Sigmoid colon (tissue), 6 donors: ENCODE measurements at regions not wholly inside any gene's neighbourhood (a gene's known extent, or its start where the extent isn't known, plus 50 kb on each side); places are given as distances from the start of the nearest gene placed in this dataset.

Source experiments
- DNase-seq: peaks from one replicate; pipeline ENCODE4 v3.0.0-alpha.2; 2019
- H3K27ac ChIP-seq, 4 donors: fragments of 200-600 bp; sonication (generic); one replicate each; pipeline ENCODE4 v1.5.1; 2016 to 2019; ENCODE audit warnings: mild to moderate bottlenecking in 1 of 4
- H3K27me3 ChIP-seq, 3 donors: fragments of 200-600 bp; sonication (generic); one replicate each; pipeline ENCODE4 v1.5.1; 2019; ENCODE audit warnings: mild to moderate bottlenecking in 1 of 3
- H3K36me3 ChIP-seq, 4 donors: fragments of 200-600 bp; sonication (generic); one replicate each; pipeline ENCODE4 v1.5.1; 2016 to 2019
- H3K4me1 ChIP-seq, 4 donors: fragments of 200-600 bp; sonication (generic); one replicate each; pipeline ENCODE4 v1.5.1; 2017 to 2019
- H3K4me3 ChIP-seq, 4 donors: fragments of 200-600 bp; sonication (generic); one replicate each; pipeline ENCODE4 v1.5.1; 2017 to 2019; ENCODE audit warnings: mild to moderate bottlenecking in 2 of 4, moderate library complexity in 1 of 4
- H3K9me3 ChIP-seq, 4 donors: fragments of 200-600 bp in 3 of 4; sonication (generic) in 3 of 4; one replicate each; pipeline versions ENCODE4 v1.5.1 to v1.6.1; 2013 to 2019
- EP300 ChIP-seq, 4 donors: sonication (generic); formaldehyde crosslinking; IDR thresholded peaks; one replicate each; pipeline ENCODE4 v1.6.1; 2017; ENCODE audit warnings: antibody characterized with exemption in 4 of 4
- POLR2A ChIP-seq, 2 donors: fragments of 450-650 bp; IDR thresholded peaks; one replicate each; pipeline ENCODE4 v1.6.1; 2016; ENCODE audit warnings: antibody characterized with exemption in 2 of 2, mild to moderate bottlenecking in 2 of 2, moderate library complexity in 2 of 2
- POLR2AphosphoS5 ChIP-seq, 4 donors: sonication (generic); formaldehyde crosslinking; IDR thresholded peaks; one replicate each; pipeline ENCODE4 v1.6.1; 2017; ENCODE audit warnings: antibody characterized with exemption in 4 of 4
- WGBS, 2 donors: extraction: QIAGEN DNeasy Blood & Tissue Kit; methylation state at CpG; one replicate each; pipeline ENCODE4 v1.1.7; 2013; 5-methylcytosine and 5-hydroxymethylcytosine counted together
- intact Hi-C: fragments of 100-400 bp; cut with DNase I; formaldehyde crosslinking; loops from one replicate; pipeline ENCODE4 v1.15.1; 2023
- TF ChIP-seq, protein P1 (sequence below), 4 experiments: fragments of 450-650 bp in 3 of 4; fragments of 200-600 bp in 1 of 4; IDR thresholded peaks; one replicate each; pipeline ENCODE4 v1.5.1; 2016 to 2019; ENCODE audit warnings: antibody characterized with exemption in 4 of 4, mild to moderate bottlenecking in 3 of 4, moderate library complexity in 2 of 4
- donor health status: healthy with polysubstance abuse.
- donor health status: healthy.

DNA sequence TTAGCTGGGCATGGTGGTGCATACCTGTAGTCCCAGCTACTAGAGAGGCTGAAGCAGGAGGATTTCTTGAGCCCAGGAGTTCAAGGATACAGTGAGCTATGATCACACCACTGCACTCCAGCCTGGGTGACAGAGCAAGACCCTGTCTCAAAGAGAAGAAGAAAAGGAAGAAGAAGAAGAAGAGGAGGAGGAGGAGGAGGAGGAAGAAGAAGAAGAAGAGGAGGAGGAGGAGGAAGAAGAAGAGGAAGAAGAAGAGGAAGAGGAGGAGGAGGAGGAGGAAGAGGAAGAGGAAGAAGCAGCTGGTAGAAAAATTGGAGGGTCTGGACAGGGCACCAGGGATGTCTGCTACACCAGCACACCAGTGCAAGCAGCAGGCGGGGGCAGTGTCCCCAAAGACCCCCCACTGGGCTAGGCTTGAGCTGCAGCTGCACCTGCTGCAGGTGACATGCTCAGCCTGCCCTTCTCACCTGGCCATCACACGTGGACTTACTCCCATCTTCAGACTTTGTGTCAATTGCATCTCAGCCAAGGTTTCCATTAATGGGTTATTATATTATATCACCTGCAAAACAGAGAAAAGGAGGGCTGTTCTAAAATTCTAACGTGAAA, 180.9 kb upstream of the ZNF507 start:
- intact Hi-C loops: no loop called here

GRCh38 chr19:32165141-32165540, 180.3 kb upstream of the ZNF507 start:
- H3K4me1 ChIP-seq: no peaks in the 10 kb centered on the region
- H3K4me3 ChIP-seq: no peak overlapping the region
- 58 to 70% methylated on average over 11 of the region's 11 CpGs for WGBS, 2 donors
- intact Hi-C loops: no loop called here
- H3K27me3 ChIP-seq: no peaks in the 10 kb centered on the region
- TF ChIP-seq, protein P1, sequence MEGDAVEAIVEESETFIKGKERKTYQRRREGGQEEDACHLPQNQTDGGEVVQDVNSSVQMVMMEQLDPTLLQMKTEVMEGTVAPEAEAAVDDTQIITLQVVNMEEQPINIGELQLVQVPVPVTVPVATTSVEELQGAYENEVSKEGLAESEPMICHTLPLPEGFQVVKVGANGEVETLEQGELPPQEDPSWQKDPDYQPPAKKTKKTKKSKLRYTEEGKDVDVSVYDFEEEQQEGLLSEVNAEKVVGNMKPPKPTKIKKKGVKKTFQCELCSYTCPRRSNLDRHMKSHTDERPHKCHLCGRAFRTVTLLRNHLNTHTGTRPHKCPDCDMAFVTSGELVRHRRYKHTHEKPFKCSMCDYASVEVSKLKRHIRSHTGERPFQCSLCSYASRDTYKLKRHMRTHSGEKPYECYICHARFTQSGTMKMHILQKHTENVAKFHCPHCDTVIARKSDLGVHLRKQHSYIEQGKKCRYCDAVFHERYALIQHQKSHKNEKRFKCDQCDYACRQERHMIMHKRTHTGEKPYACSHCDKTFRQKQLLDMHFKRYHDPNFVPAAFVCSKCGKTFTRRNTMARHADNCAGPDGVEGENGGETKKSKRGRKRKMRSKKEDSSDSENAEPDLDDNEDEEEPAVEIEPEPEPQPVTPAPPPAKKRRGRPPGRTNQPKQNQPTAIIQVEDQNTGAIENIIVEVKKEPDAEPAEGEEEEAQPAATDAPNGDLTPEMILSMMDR (IDR thresholded peaks at IDR 0.05): no peak
- TF ChIP-seq POLR2A (IDR thresholded peaks at IDR 0.05) (no peak), EP300 (IDR thresholded peaks at IDR 0.05) (no peak), POLR2AphosphoS5 (IDR thresholded peaks at IDR 0.05) (no peak)
- no peaks in the 10 kb centered on the region for H3K9me3 ChIP-seq
- no peak overlapping the region for H3K27ac ChIP-seq
- no peak for DNase-seq
- no peaks in the 10 kb centered on the region for H3K36me3 ChIP-seq

More for the DNA sequence above, 180.9 kb upstream of the ZNF507 start:
- WGBS, 2 donors: 61 to 72% methylated on average over 3 of the region's 3 CpGs
- TF ChIP-seq POLR2AphosphoS5 (IDR thresholded peaks at IDR 0.05) (no peak), POLR2A (IDR thresholded peaks at IDR 0.05) (no peak), EP300 (IDR thresholded peaks at IDR 0.05) (no peak)
- TF ChIP-seq, protein P1 (IDR thresholded peaks at IDR 0.05): no peak
- H3K4me1 ChIP-seq: no peaks in the 10 kb centered on the region
- H3K27me3 ChIP-seq: no peaks in the 10 kb centered on the region
- no peaks in the 10 kb centered on the region for H3K9me3 ChIP-seq
- no peak for DNase-seq
- H3K27ac ChIP-seq: no peak overlapping the region
- H3K36me3 ChIP-seq: no peaks in the 10 kb centered on the region
- no peak overlapping the region for H3K4me3 ChIP-seq

GRCh38 chr19:32165750-32166149, 179.7 kb upstream of the ZNF507 start:
- H3K27me3 ChIP-seq: no peaks in the 10 kb centered on the region
- 81 to 85% methylated on average over 16 of the region's 16 CpGs for WGBS, 2 donors
- no peaks in the 10 kb centered on the region for H3K4me1 ChIP-seq
- no peaks in the 10 kb centered on the region for H3K9me3 ChIP-seq
- H3K27ac ChIP-seq: no peak overlapping the region
- intact Hi-C loops: no loop called here
- no peaks in the 10 kb centered on the region for H3K36me3 ChIP-seq
- H3K4me3 ChIP-seq: no peak overlapping the region
- no peak for DNase-seq
- no peak for TF ChIP-seq POLR2A (IDR thresholded peaks at IDR 0.05)
- no peak for TF ChIP-seq EP300 (IDR thresholded peaks at IDR 0.05)
- TF ChIP-seq POLR2AphosphoS5 (IDR thresholded peaks at IDR 0.05): no peak
- TF ChIP-seq, protein P1 (IDR thresholded peaks at IDR 0.05): no peak

DNA sequence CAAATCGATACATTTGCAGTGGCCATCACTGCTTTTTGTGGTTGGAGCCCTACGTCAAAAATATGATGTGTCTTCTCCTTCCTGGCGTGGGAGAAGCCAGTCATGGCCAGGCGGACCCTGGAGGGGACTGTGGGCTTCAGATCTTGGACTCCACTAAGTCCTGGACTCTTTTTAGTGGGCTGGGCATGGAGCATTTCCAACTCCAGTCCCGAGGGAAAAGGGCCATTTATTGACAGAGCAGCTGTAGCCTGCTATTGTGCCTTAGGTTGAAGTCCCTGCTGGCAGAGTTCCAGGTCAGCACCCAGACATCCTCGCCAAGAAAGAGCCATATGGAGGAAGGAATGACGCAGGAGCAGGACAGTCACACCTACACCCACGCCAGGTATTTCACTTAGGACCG, 179.2 kb upstream of the ZNF507 start:
- TF ChIP-seq POLR2AphosphoS5 (IDR thresholded peaks at IDR 0.05): no peak
- no peak for TF ChIP-seq EP300 (IDR thresholded peaks at IDR 0.05)
- TF ChIP-seq, protein P1 (IDR thresholded peaks at IDR 0.05): no peak
- no peak for TF ChIP-seq POLR2A (IDR thresholded peaks at IDR 0.05)
- 45 to 74% methylated on average over 9 of the region's 9 CpGs for WGBS, 2 donors

DNA sequence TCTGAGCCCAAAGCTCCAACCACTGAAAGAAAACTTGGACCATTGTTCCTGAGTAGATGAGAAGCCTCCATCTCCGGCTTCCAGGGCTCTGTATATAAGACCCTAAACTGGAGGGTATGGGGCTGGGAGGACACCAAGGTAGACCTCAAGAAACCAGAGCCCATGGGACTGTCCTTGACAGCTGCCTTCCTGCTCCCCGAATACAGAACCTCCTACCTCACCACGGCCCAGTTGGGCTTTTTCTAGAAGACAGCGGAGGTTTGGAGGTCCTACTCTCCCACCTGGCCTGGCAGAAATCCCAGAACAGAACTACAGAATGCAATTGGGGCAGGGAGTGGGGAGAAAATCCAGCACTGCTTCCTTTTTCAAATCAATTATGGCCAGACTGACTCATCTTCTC, 177.3 kb upstream of the ZNF507 start:
- Histone ChIP-seq H3K27ac (no peak overlapping the region), H3K36me3 (no peaks in the 10 kb centered on the region), H3K9me3 (no peaks in the 10 kb centered on the region), H3K4me1 (no peaks in the 10 kb centered on the region), H3K4me3 (no peak overlapping the region), H3K27me3 (no peaks in the 10 kb centered on the region)
- intact Hi-C loops: no loop called here
- no peak for TF ChIP-seq EP300 (IDR thresholded peaks at IDR 0.05)
- TF ChIP-seq POLR2A (IDR thresholded peaks at IDR 0.05): no peak
- TF ChIP-seq POLR2AphosphoS5 (IDR thresholded peaks at IDR 0.05): no peak
- TF ChIP-seq, protein P1 (IDR thresholded peaks at IDR 0.05): no peak
- DNase-seq: no peak
- 70 to 81% methylated on average over 4 of the region's 4 CpGs for WGBS, 2 donors

More for the DNA sequence above, 179.2 kb upstream of the ZNF507 start:
- intact Hi-C loops: no loop called here
- Histone ChIP-seq H3K36me3 (no peaks in the 10 kb centered on the region), H3K27ac (no peak overlapping the region), H3K4me1 (no peaks in the 10 kb centered on the region), H3K9me3 (no peaks in the 10 kb centered on the region), H3K27me3 (no peaks in the 10 kb centered on the region), H3K4me3 (no peak overlapping the region)
- DNase-seq: no peak
